H9 (cell line): ENCODE measurements at regions not wholly inside any gene's neighbourhood (a gene's known extent, or its start where the extent isn't known, plus 50 kb on each side); places are given as distances from the start of the nearest gene placed in this dataset.

Source experiments
- DNase-seq: peaks from one replicate; pipeline ENCODE4 v3.0.0-alpha.2; 2017
- H2AFZ ChIP-seq: one replicate; pipeline ENCODE4 v1.6.1; 2013; ENCODE audit warnings: mild to moderate bottlenecking, low read length, control low read depth, moderate library complexity
- H2AK5ac ChIP-seq: 2 replicates; pipeline ENCODE4 v1.6.1; 2013; ENCODE audit warnings: low read length, control low read depth, mixed read lengths; ENCODE audit not compliant: insufficient read length
- H2BK120ac ChIP-seq: one replicate; pipeline ENCODE4 v1.6.1; 2013; ENCODE audit warnings: low read depth, mild to moderate bottlenecking, low read length, control low read depth, inconsistent platforms; ENCODE audit not compliant: poor library complexity, severe bottlenecking
- H2BK12ac ChIP-seq: 2 replicates; pipeline ENCODE4 v1.6.1; 2013; ENCODE audit warnings: low read length, control low read depth, mixed read lengths, low read depth; ENCODE audit not compliant: insufficient read length
- H2BK15ac ChIP-seq: 2 replicates; pipeline ENCODE4 v1.6.1; 2013; ENCODE audit warnings: low read depth, low read length, control low read depth
- H2BK20ac ChIP-seq: one replicate; pipeline ENCODE4 v1.6.1; 2013; ENCODE audit warnings: low read depth, mild to moderate bottlenecking, low read length, control low read depth, inconsistent platforms; ENCODE audit not compliant: poor library complexity, severe bottlenecking
- H2BK5ac ChIP-seq: 2 replicates; pipeline ENCODE4 v1.6.1; 2013; ENCODE audit warnings: low read length, control low read depth, mixed read lengths; ENCODE audit not compliant: insufficient read length
- H3K14ac ChIP-seq: 2 replicates; pipeline ENCODE4 v1.6.1; 2013; ENCODE audit warnings: low read length, control low read depth; ENCODE audit not compliant: insufficient read depth
- H3K18ac ChIP-seq: 2 replicates; pipeline ENCODE4 v1.6.1; 2013; ENCODE audit warnings: low read depth, mild to moderate bottlenecking, mixed read lengths, low read length, control low read depth; ENCODE audit not compliant: insufficient read length
- H3K23ac ChIP-seq: 2 replicates; pipeline ENCODE4 v1.6.1; 2013; ENCODE audit warnings: low read length, control low read depth, mixed read lengths, low read depth; ENCODE audit not compliant: insufficient read length
- H3K23me2 ChIP-seq: 2 replicates; pipeline ENCODE4 v1.6.1; 2013; ENCODE audit warnings: low read depth, mild to moderate bottlenecking, mixed read lengths, low read length, control low read depth; ENCODE audit not compliant: insufficient read length, poor library complexity, severe bottlenecking
- H3K27ac ChIP-seq: 2 replicates; pipeline ENCODE4 v1.5.1; 2013; ENCODE audit warnings: low read length, control low read depth, mixed read lengths, low read depth; ENCODE audit not compliant: insufficient read length
- H3K27me3 ChIP-seq: 2 replicates; pipeline ENCODE4 v1.6.1; 2013; ENCODE audit warnings: low read length, control low read depth, inconsistent platforms; ENCODE audit not compliant: insufficient read depth
- H3K4ac ChIP-seq: 2 replicates; pipeline ENCODE4 v1.6.1; 2013; ENCODE audit warnings: low read depth, mild to moderate bottlenecking, control low read depth, inconsistent platforms, low read length, moderate library complexity
- H3K4me1 ChIP-seq: 2 replicates; pipeline ENCODE4 v1.6.1; 2013; ENCODE audit warnings: low read length, control low read depth, inconsistent platforms; ENCODE audit not compliant: insufficient read depth
- H3K4me2 ChIP-seq: 2 replicates; pipeline ENCODE4 v1.6.1; 2013; ENCODE audit warnings: low read length, control low read depth, mixed read lengths; ENCODE audit not compliant: insufficient read length, insufficient read depth
- H3K56ac ChIP-seq: 2 replicates; pipeline ENCODE4 v1.6.1; 2013; ENCODE audit warnings: low read depth, mild to moderate bottlenecking, mixed read lengths, low read length, control low read depth; ENCODE audit not compliant: insufficient read length
- H3K79me1 ChIP-seq: 2 replicates; pipeline ENCODE4 v1.6.1; 2013; ENCODE audit warnings: low read depth, mild to moderate bottlenecking, moderate library complexity, low read length, control low read depth, inconsistent platforms; ENCODE audit not compliant: insufficient read depth, poor library complexity, severe bottlenecking
- H3K79me2 ChIP-seq: 2 replicates; pipeline ENCODE4 v1.6.1; 2013; ENCODE audit warnings: low read length, control low read depth, inconsistent platforms; ENCODE audit not compliant: insufficient read depth
- H3K9ac ChIP-seq: 2 replicates; pipeline ENCODE4 v1.6.1; 2013; ENCODE audit warnings: low read length, control low read depth, mixed read lengths; ENCODE audit not compliant: insufficient read length; ENCODE audit errors: extremely low read depth
- H3K9me3 ChIP-seq: one replicate; pipeline ENCODE4 v1.6.1; 2013; ENCODE audit warnings: low read depth, low read length, inconsistent platforms; ENCODE audit not compliant: control insufficient read depth
- H3T11ph ChIP-seq: one replicate; pipeline ENCODE4 v1.6.1; 2013; ENCODE audit warnings: mild to moderate bottlenecking, low read length, control low read depth, inconsistent platforms
- H4K20me1 ChIP-seq: one replicate; pipeline ENCODE4 v1.6.1; 2013; ENCODE audit not compliant: control insufficient read depth, insufficient read length, insufficient read depth
- H4K5ac ChIP-seq: 2 replicates; pipeline ENCODE4 v1.6.1; 2013; ENCODE audit warnings: low read depth, mild to moderate bottlenecking, mixed read lengths, low read length, control low read depth; ENCODE audit not compliant: insufficient read length
- H4K8ac ChIP-seq: replicated peaks from 2 replicates; pipeline ENCODE4 v1.6.1; 2013; ENCODE audit warnings: low read length, control low read depth, mixed read lengths, low read depth; ENCODE audit not compliant: insufficient read length
- H4K91ac ChIP-seq: 2 replicates; pipeline ENCODE4 v1.6.1; 2013; ENCODE audit warnings: low read depth, mild to moderate bottlenecking, moderate library complexity, mixed read lengths, low read length, control low read depth; ENCODE audit not compliant: insufficient read length
- H3K27ac Mint-ChIP-seq, 3 experiments: 2 replicates in 2 of 3; 3 replicates in 1 of 3; pipeline ENCODE4 v1.8.0; 2020 to 2021; ENCODE audit warnings: mixed read lengths in 3 of 3, mild to moderate bottlenecking in 1 of 3, moderate library complexity in 1 of 3
- H3K27me3 Mint-ChIP-seq: 2 replicates; pipeline ENCODE4 v1.8.0; 2021; ENCODE audit warnings: low read depth, mild to moderate bottlenecking, moderate library complexity, mixed read lengths
- H3K36me3 Mint-ChIP-seq, 3 experiments: 2 replicates in 2 of 3; 3 replicates in 1 of 3; pipeline ENCODE4 v1.8.0; 2020 to 2021; ENCODE audit warnings: low read depth in 3 of 3, mixed read lengths in 3 of 3; ENCODE audit not compliant: insufficient read depth in 1 of 3
- H3K4me1 Mint-ChIP-seq, 2 experiments: 2 replicates each; pipeline ENCODE4 v1.8.0; 2020; ENCODE audit warnings: mixed read lengths in 2 of 2
- H3K4me3 Mint-ChIP-seq, 2 experiments: 2 replicates in 1 of 2; 3 replicates in 1 of 2; pipeline ENCODE4 v1.8.0; 2020 to 2021; ENCODE audit warnings: mild to moderate bottlenecking in 2 of 2, mixed read lengths in 2 of 2, moderate library complexity in 1 of 2
- H3K9me3 Mint-ChIP-seq, 2 experiments: 2 replicates in 1 of 2; 3 replicates in 1 of 2; pipeline ENCODE4 v1.8.0; 2020; ENCODE audit warnings: mild to moderate bottlenecking in 2 of 2, mixed read lengths in 2 of 2, moderate library complexity in 1 of 2
- CTCF ChIP-seq: fragments of 200-600 bp; sonication (generic); conservative IDR thresholded peaks from 3 replicates; pipeline ENCODE4 v1.8.0; 2021; ENCODE audit warnings: antibody characterized with exemption, mild to moderate bottlenecking
- WGBS: extraction: QIAGEN DNeasy Blood & Tissue Kit; methylation state at CpG from one replicate; pipeline ENCODE4 v1.1.7; 2013; ENCODE audit warnings: missing lambda C conversion rate, low lambda C conversion rate, mixed read lengths; ENCODE audit not compliant: insufficient read length; ENCODE audit errors: extremely low coverage; 5-methylcytosine and 5-hydroxymethylcytosine counted together

DNA sequence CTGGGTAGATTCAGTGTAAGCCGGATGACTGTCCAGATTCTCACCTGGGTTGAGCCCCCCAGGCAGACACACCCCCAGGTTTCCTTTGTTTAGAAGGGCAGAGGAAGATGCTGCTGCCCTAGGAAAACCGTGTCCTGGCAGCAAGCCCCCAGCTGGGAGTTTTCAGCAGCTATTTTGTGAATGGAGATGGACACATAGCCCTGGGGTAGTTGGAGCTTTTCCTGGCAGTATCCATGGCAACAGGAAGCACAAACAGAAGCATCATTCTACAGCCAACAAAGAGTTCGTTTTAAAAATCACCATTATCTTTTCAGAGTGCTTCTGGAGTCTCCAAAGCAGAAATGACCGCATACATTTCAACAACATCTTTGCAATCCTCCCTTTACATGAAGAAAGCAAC is 245.5 kb downstream of the BRD1 start:
- 0 out of 4 replicates have a peak, but pooled peaks cover 0 to 3% of the 10 kb centered on the region in 2 experiments for H3K4me1 Mint-ChIP-seq
- no peak overlapping the region for H2AK5ac ChIP-seq

More for the DNA sequence above, 245.5 kb downstream of the BRD1 start:
- Histone ChIP-seq H2BK15ac (no peak overlapping the region), H3K14ac (no peak overlapping the region), H3K56ac (no peak overlapping the region), H2BK12ac (no peak overlapping the region), H3K4ac (no peak overlapping the region), H3K4me2 (no peak overlapping the region), H3T11ph (no peak overlapping the region), H4K20me1 (no peaks in the 10 kb centered on the region), H3K18ac (no peak overlapping the region), H3K4me1 (no peaks in the 10 kb centered on the region), H4K91ac (no peak overlapping the region), H3K79me2 (no peaks in the 10 kb centered on the region), H3K27ac (no peak overlapping the region), H2BK5ac (no peak overlapping the region), H3K9ac (no peak overlapping the region), H3K9me3 (no peaks in the 10 kb centered on the region), H3K27me3 (no peaks in the 10 kb centered on the region), H4K8ac (no peak overlapping the region), H3K23ac (no peak overlapping the region), H3K23me2 (no peaks in the 10 kb centered on the region), H2AFZ (no peak overlapping the region), H3K79me1 (no peaks in the 10 kb centered on the region), H4K5ac (no peak overlapping the region), H2BK20ac (no peak overlapping the region), H2BK120ac (no peak overlapping the region)
- H3K4me3 Mint-ChIP-seq = no peak overlapping the region
- no peak for TF ChIP-seq CTCF
- WGBS = no CpG with 5 or more reads among the region's 4 CpGs
- H3K27ac Mint-ChIP-seq = no peak overlapping the region
- DNase-seq = no peak
- H3K27me3 Mint-ChIP-seq = no peaks in the 10 kb centered on the region; the same call in 1 of the 2 replicates
- no peaks in the 10 kb centered on the region for H3K36me3 Mint-ChIP-seq
- peaks cover 3 to 4% of the 10 kb centered on the region in 2 experiments; a peak in 2 of 5 replicates for H3K9me3 Mint-ChIP-seq
